RPMI8226 (cell line): ENCODE measurements at regions not wholly inside any gene's neighbourhood (a gene's known extent, or its start where the extent isn't known, plus 50 kb on each side); places are given as distances from the start of the nearest gene placed in this dataset.

Source experiments
- DNase-seq: peaks from one replicate; pipeline ENCODE4 v3.0.0-alpha.2; 2015

DNA sequence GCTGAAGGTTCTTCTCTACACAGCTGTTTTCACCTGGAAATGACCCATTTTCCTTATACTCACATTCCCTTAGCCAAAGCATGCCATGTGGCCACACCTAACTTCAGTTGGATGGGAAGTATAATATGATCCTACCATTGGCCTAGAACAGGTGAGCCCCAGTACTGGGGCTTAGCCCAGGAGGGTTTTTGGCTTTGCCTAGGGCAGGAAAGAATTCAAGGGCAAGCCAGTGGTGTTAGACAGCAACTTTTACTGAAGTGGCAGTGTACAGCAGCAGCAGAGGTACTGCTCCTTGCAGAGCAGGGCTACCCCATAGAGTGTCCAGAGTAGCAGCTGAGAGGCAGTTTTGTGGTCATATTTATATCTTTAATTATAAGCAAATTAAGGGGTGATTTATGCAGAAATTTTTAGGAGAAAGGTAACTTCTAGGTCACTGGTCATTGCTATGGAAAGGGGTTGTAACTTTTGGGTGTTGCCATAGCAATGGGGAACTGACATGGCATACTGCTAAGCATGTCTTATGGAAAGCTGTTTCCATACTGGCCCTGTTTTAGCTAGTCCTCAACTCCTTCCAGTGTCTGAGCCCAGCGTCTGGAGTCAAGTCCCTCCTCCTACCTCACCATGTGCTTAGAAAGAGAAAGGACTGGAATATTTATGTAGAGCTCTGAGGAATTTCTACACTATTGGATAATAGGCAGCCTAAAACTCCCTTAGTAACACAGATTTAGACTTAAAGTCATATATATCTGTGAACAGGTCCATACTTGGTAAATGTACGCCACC, 109.0 kb upstream of the DTNA start:
- no peak for DNase-seq

DNA sequence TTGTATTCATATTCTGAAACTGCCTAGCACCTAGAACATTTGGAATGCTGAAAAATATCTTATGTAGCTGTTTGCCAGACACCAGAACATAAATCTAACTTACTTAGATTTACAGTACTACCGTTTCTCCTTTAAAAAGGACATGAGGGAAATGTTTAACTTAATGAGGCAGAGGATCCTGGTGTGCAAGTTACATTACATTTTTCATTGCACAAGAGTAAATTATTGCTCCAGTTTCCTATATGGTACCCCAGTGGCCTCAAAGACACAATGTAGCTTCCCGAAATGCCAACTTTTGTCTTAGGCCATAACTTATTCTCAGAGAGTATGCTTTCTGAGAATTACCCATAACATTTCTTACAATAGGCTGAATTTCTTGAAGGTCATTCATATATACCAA, 105.5 kb upstream of the DTNA start:
- no peak for DNase-seq

DNA sequence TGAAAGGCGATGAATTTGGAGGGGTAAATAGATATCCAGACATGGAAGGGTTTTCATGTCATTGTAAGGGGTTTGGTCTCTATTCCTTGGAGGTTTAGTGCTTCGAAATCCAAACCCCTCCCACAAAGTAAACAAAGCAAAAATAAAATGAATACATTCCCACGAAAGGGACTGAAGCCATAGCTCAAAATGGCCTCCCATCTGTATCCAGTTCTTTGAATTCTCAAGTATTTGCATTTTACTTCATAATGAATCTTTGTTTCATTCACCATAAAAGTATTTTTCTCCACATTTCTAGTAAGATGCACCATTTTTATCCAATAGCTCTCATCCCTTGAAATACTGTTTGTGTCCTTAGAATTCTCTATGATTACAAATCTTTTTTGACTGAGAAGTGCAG, 103.2 kb upstream of the DTNA start:
- no peak for DNase-seq

DNA sequence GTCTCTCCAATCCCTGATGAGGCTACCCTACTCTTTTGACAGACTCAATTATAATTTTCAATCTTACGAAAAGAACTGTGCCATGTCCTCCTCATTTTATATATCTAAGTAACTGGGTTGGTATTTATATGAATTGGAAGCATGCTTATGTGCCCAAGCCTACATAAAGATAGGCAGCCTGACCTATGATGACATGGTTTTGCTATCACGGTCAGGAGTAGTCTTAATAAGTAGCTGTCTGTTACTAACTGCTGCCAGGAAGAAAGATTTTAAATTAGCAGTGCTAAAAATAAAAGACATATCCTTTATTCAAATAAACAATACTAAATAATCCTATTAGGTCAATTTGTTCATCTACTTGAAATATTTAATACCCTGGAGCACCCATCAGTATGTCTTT, 102.0 kb upstream of the DTNA start:
- DNase-seq, result no peak

DNA sequence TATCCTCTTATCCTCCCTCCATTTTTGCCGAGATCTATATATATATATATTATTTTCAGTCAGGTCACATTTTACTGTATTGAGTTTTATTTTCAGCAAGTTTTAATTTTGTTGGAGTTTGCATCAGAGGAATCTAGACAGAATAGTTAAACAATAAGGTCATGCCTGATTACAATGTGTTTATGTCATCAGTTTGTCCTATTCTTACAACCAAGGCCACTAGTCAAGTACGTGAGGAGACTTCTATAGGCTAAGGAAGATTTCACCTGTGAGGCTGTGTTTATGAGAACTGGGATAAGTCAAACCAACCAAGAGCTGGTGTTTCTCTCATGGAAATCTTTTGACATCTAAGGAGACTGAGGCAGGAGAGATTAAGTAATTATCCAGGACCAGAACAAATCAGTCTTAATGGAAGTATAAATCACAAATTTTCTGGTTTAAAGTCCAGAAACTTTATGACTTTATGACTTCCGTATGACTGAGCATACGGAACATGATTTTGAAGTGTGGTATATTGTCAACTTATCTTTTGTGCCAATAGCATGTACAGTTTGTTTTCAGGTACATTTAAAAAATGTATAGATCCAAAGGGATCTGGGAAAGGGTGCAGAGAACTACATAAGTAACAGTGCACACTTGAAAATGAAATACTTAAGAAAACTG, 100.0 kb upstream of the DTNA start:
- no peak for DNase-seq

DNA sequence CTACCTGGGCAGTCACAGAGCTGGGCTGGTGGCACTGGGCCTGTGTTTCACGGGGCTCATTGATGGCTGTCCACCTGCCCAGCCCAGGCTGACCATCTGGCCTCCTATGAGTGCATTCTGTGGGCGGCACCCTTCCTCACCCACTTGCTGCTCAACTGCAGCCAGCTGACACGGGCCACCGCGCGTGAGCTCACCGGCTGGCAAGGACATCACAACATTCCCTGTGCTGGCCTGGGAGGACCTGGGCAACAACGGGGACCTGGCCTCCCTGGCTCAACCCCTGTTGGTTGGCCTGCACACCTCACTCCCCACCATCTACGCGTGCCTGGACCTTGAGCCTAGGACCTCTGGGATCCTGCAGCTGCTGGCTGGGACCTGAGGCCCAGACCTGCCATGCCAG, 98.2 kb upstream of the DTNA start:
- DNase-seq, result no peak

DNA sequence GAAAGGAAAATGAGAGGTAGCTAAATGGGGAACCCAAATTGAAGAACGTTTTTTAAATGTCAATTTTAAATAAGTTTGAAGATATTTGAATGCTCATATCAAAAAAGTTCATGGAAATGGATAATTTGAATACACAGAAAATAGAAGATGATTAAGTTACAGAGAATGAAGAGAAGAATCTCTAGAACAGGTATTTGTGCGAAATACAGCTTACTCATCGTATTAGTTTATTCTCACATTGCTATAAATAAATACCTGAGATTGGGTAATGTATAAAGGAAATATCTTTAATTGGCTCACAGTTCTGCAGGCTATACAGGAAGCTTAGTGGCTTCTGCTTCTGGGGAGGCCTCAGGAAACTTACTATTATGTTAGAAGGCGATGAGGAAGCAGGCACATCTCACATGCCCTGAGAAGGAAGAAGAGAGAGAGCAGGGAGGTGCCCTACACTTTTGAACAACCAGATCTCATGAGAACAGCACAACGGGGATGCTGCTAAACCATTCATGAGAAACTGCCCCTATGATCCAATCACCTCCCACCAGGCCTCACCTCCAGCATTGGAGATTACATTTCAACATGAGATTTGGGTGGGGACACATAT, 89.7 kb upstream of the DTNA start:
- no peak for DNase-seq

DNA sequence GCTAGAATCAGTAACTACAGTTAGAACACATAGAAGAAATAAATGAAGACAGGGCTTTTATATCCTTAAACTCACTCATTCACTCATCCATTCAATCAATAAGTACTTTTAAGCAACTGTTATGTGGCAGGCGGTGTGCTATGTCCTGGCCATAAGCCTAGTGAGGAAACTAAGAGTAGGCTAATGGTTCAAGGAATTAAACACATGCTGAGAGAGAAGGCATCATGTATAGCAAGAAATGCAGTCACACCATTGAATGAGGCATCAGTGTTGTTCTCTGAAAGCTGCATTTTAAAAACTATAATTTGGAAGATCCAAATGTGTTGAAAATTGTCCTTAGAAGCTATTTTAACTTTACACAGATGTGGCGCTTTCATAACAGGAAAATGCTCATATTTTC, 86.5 kb upstream of the DTNA start:
- no peak for DNase-seq

DNA sequence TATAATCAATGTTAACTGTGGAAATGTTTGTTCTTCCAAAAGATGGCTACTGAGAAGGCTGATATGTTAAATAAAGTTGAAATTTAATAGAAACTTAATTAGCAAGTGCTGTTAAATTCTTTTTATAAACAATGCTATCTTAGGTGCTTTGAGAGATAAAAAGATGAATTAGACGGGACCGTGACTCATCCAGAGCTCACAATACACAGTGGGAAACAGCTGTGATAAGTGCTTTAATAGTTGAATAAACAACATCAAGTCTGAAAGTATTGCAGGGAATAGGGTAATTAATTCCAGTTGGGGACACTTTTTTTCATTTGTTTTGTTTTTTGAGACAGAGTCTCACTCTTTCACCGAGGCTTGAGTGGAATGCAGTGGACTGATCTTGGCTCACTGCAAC, 85.5 kb upstream of the DTNA start:
- DNase-seq, result no peak

DNA sequence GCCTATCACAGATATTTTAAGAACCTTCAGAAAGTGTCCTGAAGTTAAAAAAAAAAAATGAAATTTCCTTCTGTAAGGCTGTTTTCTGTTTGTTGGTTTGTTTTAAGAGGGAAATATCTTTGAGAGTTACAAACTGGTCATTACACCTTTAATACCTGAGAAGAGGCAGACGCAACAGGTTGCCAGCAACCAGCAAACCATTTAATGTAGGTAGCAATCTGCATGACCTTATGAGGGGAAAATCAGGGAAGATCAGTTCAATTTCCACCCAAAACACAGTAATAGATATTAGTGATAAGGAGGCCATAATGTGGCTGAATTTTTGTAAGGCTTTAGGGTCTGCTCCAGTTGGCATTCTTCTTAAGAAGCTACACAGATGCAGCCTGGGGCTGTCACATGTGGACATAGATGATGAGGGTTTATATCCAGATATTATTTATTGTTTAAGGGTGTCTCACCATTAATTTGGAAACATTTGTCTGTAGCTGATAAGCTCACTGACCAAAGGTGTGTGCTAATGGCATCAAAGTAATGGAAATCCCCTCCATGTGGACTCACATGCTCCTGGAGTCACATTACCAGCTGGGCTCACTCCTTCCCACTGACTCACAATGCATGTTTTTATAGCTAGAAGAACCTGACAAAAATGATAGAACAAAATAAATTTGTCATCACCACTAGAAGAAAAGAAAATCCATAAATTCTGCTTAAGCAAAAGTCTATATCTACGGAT, 83.5 kb upstream of the DTNA start:
- no peak for DNase-seq

DNA sequence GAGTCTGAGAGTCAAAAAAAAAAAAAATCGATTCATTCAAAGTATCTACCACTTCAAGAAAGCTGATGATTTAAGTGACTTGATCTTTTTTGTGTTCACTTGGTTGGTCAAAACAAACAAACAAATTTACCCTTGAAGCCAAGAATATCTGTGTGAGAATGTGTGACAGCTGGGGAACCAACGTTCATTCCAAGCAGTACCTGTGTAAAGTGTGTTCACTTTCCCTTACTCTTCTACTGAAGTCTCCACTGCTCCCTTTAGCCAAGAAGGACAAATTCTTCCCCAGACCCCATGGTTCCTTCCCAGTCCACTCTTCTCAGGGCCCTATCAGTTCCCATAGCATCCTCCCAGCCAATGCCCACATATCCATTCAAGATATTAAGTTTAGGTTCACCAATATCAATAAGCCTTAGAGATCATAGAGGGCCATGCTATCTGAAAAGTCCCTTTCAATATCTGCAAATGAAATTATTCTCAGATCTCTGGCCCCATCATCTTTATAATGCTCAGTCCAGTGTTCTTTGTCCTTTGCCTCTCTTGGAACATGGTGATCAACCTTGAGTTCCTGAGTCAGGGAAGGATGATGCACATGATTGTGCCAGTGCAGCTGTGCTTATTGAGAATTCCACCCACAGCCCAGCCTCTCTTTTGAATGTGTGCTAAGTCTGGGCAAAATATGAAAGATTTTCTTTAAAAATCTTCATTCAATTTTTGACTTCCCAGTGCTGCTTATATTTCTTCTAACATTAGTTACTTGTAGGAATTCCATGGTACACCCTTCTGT, 82.8 kb upstream of the DTNA start:
- no peak for DNase-seq

DNA sequence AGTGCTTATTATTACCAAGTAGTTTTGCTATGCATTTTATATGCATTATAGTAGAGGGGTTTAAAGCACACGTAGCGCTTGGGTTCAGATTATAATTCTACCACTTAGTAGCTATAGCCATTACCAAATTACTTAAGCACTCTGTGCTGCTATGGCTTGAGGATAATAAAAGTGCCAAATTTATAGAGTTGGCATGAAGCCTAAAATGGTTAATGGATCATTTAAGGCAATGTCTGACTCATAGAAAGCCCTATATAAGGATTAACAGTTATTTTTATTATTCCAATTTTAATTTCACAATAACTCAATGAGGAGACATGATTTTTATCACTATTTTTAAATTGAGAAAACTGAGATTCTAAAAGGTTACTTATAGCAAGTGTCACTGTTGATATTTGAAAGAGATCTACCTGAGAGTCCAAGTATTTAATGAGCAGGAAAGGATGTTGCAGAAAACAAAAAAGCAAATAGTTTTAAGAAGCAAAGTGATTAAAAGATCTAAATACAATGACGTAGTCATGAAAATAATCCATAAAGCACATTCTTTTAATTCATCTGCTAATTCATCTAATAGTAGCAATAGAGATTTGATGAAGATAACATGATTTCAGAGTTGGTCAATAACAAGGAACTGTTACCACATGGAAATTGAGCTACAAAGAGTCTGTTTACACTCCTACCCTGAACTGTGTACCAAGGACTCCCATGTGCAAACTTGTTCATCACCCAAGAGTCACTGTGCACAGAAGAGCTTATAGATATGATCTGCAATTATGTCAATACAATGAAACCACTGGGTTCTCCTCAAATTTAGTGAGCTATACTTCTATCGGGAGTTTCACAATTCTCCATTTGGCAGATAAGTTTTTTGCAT, 78.8 kb upstream of the DTNA start:
- DNase-seq, result no peak

DNA sequence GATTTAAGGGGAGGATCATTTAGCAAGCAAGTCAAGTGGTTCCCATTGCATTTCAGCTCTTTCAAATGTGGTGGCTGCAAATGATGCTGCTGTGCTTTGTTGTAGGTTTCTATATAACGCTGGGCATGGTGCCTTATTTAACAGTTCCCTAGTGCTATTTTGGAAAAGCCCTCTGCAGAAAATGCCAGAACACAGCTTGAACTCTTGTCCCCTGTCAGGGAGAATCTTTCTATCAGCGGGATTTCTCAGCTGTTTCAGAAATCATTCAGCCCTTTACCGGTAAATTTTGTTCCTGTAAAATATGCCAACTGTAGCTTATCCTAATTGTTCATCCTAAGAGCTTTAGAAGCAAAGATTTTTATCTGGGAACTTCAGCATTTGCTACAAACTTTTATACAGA, 77.8 kb upstream of the DTNA start:
- DNase-seq, result no peak

DNA sequence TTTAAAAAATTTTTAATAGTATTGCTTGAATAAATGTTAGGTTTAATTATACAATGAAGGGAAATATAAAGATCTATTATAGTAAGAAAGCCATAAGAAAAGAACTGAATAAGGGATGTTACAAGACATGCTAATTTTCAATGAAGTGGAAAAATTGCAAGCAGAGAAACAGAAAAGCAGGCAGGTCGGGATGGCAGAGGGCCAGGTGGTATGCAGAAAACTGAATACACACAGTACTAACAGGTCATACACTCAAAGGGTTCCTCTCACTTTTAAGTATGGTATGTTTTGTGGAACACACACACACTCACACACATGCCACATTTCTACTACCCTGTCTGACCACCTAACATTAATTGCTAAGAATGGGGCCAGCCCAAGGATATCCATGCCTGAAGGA, 76.7 kb upstream of the DTNA start:
- DNase-seq, result no peak

DNA sequence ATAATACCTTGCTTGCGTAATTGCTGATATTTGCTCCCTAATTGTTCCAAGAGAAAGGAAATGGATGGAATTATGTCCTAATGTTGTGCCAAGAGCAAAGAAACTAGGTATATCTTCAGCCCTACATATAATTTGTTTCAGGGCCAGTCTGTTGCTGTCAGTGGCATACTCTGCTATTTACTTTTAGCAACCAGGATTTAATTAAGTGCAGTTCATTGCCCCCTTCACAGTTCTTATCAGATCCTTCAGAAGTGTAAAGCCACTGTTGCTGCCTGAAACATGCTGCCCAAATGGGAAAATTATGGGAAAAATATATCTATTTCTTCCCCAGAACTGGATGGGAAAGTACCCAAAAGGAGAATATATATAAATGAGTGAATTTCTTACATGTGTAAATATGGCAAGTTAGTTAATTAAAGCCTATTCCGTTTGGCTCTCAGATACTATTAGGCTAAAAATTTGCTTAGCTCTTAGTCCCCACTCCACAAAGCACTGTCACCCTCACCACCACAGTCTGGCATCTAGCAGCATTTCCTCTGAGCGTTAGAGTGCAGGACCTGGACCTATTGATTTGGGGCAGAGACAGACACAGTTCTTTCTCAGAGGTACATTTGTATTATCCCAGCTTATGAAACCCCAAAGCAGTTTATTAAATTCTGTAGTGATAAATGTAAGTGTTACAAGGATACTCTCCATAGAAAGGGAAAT, 72.8 kb upstream of the DTNA start:
- no peak for DNase-seq

DNA sequence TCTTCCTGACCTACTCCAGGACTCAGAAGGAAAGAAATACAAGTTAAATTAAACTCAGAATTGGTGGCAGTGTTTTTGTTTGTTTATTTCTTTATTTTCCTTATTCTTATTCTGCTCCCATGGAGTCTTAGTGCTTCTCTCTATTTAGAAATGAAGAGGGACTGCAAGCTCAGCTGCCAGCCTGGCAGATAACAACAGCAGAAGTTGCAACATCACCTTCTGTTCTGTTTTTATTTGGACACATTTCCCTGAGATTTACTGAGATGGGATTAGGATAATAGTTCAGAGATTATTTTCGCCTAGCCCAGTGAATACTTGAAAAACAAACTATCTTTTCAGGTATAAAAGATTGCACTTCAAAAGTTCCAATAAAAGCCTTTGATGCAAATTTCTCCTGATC, 70.4 kb upstream of the DTNA start:
- no peak for DNase-seq

DNA sequence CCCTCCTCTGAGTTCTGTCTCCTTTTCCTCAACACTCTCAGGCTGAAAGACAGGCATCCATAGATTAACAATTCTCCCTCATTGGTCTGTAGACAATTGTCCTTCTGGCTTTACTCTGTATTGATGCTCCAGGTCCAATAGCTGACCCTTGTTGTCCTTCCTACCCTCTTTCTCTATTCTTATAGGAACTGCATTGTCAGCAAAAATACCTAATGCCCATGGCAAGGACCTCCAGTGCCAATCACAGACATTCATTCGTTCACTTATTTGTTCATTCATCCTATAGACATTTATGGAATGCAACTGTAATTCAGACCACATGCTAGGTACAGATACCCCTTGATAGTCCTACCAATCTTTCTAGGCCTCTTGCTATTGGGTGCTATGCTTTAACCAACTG, 69.8 kb upstream of the DTNA start:
- no peak for DNase-seq

DNA sequence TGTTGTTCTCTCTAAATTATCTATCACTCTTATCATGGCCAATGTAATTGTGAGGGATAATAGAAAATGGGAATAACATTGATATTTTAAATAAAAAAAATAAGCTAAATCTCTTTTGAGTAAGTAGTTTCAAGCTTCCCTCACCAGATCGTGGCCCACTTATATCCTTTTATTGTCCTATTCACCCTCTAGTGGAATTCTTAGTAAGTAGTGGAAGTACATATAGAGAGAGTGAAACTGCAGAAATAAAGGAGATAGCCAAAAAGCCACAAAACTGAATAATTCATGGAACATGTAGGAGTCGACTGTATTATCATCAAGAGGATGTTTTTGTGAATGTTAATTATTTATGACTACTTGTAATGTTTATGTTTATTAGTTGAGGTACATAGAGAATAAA, 66.1 kb upstream of the DTNA start:
- DNase-seq, result no peak

DNA sequence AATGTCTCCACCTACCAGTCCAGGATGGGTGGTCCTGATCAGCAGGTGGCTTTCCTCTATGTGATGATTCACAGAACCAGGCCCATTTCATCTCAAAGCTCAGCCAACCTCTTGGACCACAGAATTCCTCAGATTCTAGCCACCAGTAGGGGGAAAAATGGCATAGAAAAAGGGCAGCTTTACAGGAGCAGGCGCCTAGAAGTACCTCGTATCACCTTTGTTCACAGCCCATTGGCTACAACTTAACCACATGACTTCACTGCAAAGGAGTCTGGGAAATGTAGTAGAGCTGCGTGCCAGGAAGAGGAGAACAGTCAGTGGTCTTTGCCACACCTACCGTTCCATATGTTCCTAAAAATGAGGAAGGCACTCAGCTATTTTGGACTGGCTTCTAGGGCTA, 62.8 kb upstream of the DTNA start:
- no peak for DNase-seq

DNA sequence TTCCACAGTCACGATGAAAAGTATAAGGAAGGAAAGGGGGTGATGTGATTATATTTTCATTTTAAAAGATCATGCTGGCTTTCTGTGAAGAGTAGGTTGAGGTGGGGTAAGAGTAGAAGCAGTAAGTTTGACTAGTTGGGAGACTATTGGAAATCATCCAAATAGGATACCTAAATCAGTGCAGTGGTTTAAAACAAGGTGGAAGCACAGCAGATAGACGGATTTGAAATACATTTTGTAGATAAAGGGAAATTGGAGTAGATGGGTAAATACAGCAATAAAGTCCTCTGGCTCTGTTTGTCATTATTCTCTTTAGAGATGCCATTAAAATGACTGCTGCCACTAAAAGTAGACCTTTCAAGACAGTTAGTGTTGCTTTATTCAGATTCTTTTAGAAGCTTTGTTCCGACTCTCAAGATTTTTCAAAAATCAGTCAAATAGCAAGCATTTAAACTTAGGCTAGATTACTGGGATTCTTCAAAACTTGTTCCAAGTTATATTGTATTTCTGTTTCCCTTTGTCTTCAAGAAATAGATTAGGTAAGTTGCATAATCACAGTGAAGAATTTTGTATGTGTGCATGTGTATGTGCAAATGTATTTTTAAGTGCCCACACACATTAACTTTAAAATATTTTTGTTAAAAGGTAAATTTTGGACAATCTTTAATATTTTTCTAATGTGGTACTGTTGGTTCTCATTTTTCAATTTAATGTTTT, 61.7 kb upstream of the DTNA start:
- DNase-seq, result no peak

DNA sequence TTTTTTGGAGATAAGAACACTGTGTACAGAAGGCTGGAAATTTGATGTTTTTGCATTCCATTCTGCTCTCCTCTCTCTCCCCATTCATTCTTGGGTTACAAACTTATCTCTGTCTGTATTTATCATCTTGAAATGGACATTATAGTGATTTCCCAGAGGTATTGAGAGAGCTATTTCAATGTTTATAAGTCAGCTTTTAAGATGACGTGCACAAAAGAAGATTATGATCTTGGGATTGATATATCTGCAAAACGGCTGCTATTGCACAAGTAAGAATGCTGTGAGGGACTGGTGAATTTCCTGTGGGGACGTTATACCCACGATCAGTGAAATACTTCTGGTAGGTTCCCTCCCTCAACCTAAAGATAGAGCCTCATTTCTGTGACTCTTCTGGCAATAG, 61.0 kb upstream of the DTNA start:
- no peak for DNase-seq
